ENCODE measurements at regions not wholly inside any gene's neighbourhood (a gene's known extent, or its start where the extent isn't known, plus 50 kb on each side); places are given as distances from the start of the nearest gene placed in this dataset.
"Not testable (repeated sequence)": the region's sequence is repeated elsewhere in the genome, so short reads cannot be mapped to it uniquely, and the experiment has no call there.

DNA sequence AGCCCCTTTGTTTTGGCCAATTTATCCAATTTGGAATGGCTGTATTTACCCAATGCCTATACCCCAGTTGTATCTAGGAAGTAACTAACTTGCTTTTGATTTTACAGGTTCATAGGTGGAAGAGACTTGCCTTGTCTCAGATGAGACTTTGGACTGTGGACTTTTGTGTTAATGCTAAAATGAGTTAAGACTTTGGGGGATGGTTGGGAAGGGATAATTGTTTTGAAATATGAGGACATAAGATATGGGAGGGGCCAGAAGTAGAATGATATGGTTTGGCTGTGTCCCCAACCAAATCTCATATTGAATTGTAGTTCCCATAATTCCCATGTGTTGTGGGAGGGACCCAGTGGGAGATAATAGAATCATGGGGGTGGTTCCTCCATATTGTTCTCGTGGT, 94.4 kb upstream of the TMEM170B start:
- POLR2A ChIA-PET; H3K9me3 ChIP-seq (ENCODE audit: low read length); H3K4me2 ChIP-seq (ENCODE audit: low read depth, low read length); H3K27ac ChIP-seq (ENCODE audit: extremely low read length, insufficient read depth, low read length); H3K9ac ChIP-seq (ENCODE audit: insufficient read depth, low read depth, low read length); FAIRE-seq; in situ Hi-C loops (cut with HindIII; ENCODE audit: extremely low pct_ligation_motif_present, low pct_unique_long_range_greater_than_20kb); CTCF ChIA-PET (ENCODE audit: low intra/inter-chr PET ratio, low total read pairs); DNase-seq (ENCODE audit: low spot score); H3K36me3 ChIP-seq (replicated peaks in 1 of 2; ENCODE audit: control insufficient read depth in 1 of 2, insufficient read depth in 2 of 2, low read length in 2 of 2); H3K4me3 ChIP-seq (replicated peaks in 1 of 3; ENCODE audit: insufficient read depth in 1 of 3, low read depth in 2 of 3, low read length in 3 of 3); BruUV-seq (replicated peaks); H4K20me1 ChIP-seq (ENCODE audit: insufficient read depth, low read length); H3K27me3 ChIP-seq (ENCODE audit: control insufficient read depth in 1 of 2, insufficient read depth in 2 of 2, low read length in 2 of 2); ATAC-seq; H3K79me2 ChIP-seq (ENCODE audit: insufficient read depth, low read length); H2AFZ ChIP-seq (ENCODE audit: low read length); intact Hi-C loops (cut with micrococcal nuclease; ENCODE audit: unreplicated experiment): not testable (repeated sequence)
- peak; percentile 48; the same call in 1 of the 2 replicates for TF ChIP-seq HNF4A (CRISPR knock-in tag; IDR thresholded peaks at IDR 0.05)
- TF ChIP-seq, protein P1, sequence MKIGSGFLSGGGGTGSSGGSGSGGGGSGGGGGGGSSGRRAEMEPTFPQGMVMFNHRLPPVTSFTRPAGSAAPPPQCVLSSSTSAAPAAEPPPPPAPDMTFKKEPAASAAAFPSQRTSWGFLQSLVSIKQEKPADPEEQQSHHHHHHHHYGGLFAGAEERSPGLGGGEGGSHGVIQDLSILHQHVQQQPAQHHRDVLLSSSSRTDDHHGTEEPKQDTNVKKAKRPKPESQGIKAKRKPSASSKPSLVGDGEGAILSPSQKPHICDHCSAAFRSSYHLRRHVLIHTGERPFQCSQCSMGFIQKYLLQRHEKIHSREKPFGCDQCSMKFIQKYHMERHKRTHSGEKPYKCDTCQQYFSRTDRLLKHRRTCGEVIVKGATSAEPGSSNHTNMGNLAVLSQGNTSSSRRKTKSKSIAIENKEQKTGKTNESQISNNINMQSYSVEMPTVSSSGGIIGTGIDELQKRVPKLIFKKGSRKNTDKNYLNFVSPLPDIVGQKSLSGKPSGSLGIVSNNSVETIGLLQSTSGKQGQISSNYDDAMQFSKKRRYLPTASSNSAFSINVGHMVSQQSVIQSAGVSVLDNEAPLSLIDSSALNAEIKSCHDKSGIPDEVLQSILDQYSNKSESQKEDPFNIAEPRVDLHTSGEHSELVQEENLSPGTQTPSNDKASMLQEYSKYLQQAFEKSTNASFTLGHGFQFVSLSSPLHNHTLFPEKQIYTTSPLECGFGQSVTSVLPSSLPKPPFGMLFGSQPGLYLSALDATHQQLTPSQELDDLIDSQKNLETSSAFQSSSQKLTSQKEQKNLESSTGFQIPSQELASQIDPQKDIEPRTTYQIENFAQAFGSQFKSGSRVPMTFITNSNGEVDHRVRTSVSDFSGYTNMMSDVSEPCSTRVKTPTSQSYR (CRISPR knock-in tag; IDR thresholded peaks at IDR 0.05; ENCODE audit: borderline replicate concordance): peak; percentile 58; the same call in 1 of the 2 replicates
- 100% methylated on average over 1 of the region's 1 CpG for WGBS (ENCODE audit: low lambda C conversion rate)
- H3K4me1 ChIP-seq (ENCODE audit: insufficient read depth, low read length): peaks cover 11% of the 10 kb centered on the region

DNA sequence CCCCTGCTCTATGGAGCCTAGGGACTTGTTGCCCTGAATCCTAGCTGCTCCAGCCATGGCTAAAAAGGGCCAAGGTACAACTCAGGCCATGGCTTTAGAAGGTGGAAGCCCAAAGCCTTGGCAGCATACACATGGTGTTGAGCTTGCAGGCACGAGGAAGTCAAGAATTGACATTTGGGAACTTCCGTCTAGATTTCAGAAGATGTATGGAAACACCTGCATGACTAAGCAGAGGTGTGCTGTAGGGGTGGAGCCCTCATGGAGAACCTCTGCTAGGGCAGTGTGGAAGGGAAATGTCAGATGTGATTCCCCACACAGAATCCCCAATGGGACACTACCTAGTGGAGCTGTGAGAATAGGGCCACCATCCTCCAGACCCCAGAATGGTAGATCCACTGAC, 95.1 kb upstream of the TMEM170B start:
- POLR2A ChIA-PET: no interaction called here
- TF ChIP-seq ZNF720 (CRISPR knock-in tag; IDR thresholded peaks at IDR 0.05): no peak
- TF ChIP-seq ZMYM4 (CRISPR knock-in tag; IDR thresholded peaks at IDR 0.05): peak; percentile 6; the same call in 1 of the 2 replicates
- H3K27ac ChIP-seq (ENCODE audit: extremely low read length, insufficient read depth, low read length): no peak overlapping the region
- H3K9me3 ChIP-seq (ENCODE audit: low read length): no peaks in the 10 kb centered on the region
- in situ Hi-C loops (cut with HindIII; ENCODE audit: extremely low pct_ligation_motif_present, low pct_unique_long_range_greater_than_20kb): no loop called here
- ATAC-seq: no peak
- BruUV-seq (replicated peaks): no TSS peak
- no peaks in the 10 kb centered on the region for H4K20me1 ChIP-seq (ENCODE audit: insufficient read depth, low read length)
- H3K4me1 ChIP-seq (ENCODE audit: insufficient read depth, low read length): peaks cover 17% of the 10 kb centered on the region
- CTCF ChIA-PET (ENCODE audit: low intra/inter-chr PET ratio, low total read pairs): no interaction called here
- no peak overlapping the region for H2AFZ ChIP-seq (ENCODE audit: low read length)
- no peaks in the 10 kb centered on the region for H3K27me3 ChIP-seq (ENCODE audit: control insufficient read depth in 1 of 2, insufficient read depth in 2 of 2, low read length in 2 of 2)
- H3K36me3 ChIP-seq (replicated peaks in 1 of 2; ENCODE audit: control insufficient read depth in 1 of 2, insufficient read depth in 2 of 2, low read length in 2 of 2): no peaks in the 10 kb centered on the region
- 96% methylated on average over 2 of the region's 2 CpGs for WGBS (ENCODE audit: low lambda C conversion rate)
- H3K4me2 ChIP-seq (ENCODE audit: low read depth, low read length): no peak overlapping the region
- H3K79me2 ChIP-seq (ENCODE audit: insufficient read depth, low read length): no peaks in the 10 kb centered on the region
- no peak overlapping the region for H3K4me3 ChIP-seq (replicated peaks in 1 of 3; ENCODE audit: insufficient read depth in 1 of 3, low read depth in 2 of 3, low read length in 3 of 3)
- FAIRE-seq: no peak
- no peak for DNase-seq (ENCODE audit: low spot score)
- intact Hi-C loops (cut with micrococcal nuclease; ENCODE audit: unreplicated experiment): no loop called here
- H3K9ac ChIP-seq (ENCODE audit: insufficient read depth, low read depth, low read length): no peak overlapping the region

Data from HepG2 (cell line).